ENCODE measurements at regions not wholly inside any gene's neighbourhood (a gene's known extent, or its start where the extent isn't known, plus 50 kb on each side); places are given as distances from the start of the nearest gene placed in this dataset.

- DNase-seq = no peak
These were observed 906.5 kb downstream of the JRKL start for GRCh38 chr11:97296301-97296700.

GRCh38 chr11:97309291-97309690, 919.5 kb downstream of the JRKL start:
- DNase-seq = no peak

- DNase-seq = no peak
These were observed 935.9 kb downstream of the JRKL start for GRCh38 chr11:97325693-97326092.

- no peak for DNase-seq
These were observed 942.5 kb downstream of the JRKL start for GRCh38 chr11:97332271-97332670.

- DNase-seq = no peak
These were observed 946.3 kb downstream of the JRKL start for GRCh38 chr11:97336064-97336463.

- DNase-seq = no peak
These were observed 955.2 kb downstream of the JRKL start for GRCh38 chr11:97345032-97345431.

- no peak for DNase-seq
These were observed 959.4 kb downstream of the JRKL start for GRCh38 chr11:97349201-97349600.

- DNase-seq = no peak
These were observed 962.1 kb downstream of the JRKL start for GRCh38 chr11:97351939-97352338.

- DNase-seq = no peak
These were observed 964.2 kb downstream of the JRKL start for GRCh38 chr11:97354026-97354425.

GRCh38 chr11:97354576-97354975, 964.8 kb downstream of the JRKL start:
- no peak for DNase-seq

- DNase-seq = no peak
These were observed 965.4 kb downstream of the JRKL start for GRCh38 chr11:97355230-97355629.

GRCh38 chr11:97356144-97356543, 966.3 kb downstream of the JRKL start:
- no peak for DNase-seq

- no peak for DNase-seq
These were observed 969.2 kb downstream of the JRKL start for GRCh38 chr11:97359016-97359415.

GRCh38 chr11:97361812-97362378, 972.1 kb downstream of the JRKL start:
- DNase-seq = no peak

GRCh38 chr11:97363331-97363730, 973.5 kb downstream of the JRKL start:
- DNase-seq = no peak

GRCh38 chr11:97364047-97364446, 974.2 kb downstream of the JRKL start:
- DNase-seq = no peak

GRCh38 chr11:97367406-97368083, 977.7 kb downstream of the JRKL start:
- no peak for DNase-seq

- DNase-seq = no peak
These were observed 999.5 kb downstream of the JRKL start for GRCh38 chr11:97389270-97389669.

GRCh38 chr11:97398246-97398645, 1008.4 kb downstream of the JRKL start:
- no peak for DNase-seq

- DNase-seq = no peak
These were observed 1019.3 kb downstream of the JRKL start for GRCh38 chr11:97409141-97409540.

- DNase-seq = no peak
These were observed 1025.0 kb downstream of the JRKL start for GRCh38 chr11:97414801-97415200.

- no peak for DNase-seq
These were observed 1029.9 kb downstream of the JRKL start for GRCh38 chr11:97419729-97420128.

- no peak for DNase-seq
These were observed 1038.5 kb downstream of the JRKL start for GRCh38 chr11:97428247-97428790.

GRCh38 chr11:97430877-97431276, 1041.1 kb downstream of the JRKL start:
- DNase-seq = no peak
